ENCODE measurements at regions not wholly inside any gene's neighbourhood (a gene's known extent, or its start where the extent isn't known, plus 50 kb on each side); places are given as distances from the start of the nearest gene placed in this dataset.

DNA sequence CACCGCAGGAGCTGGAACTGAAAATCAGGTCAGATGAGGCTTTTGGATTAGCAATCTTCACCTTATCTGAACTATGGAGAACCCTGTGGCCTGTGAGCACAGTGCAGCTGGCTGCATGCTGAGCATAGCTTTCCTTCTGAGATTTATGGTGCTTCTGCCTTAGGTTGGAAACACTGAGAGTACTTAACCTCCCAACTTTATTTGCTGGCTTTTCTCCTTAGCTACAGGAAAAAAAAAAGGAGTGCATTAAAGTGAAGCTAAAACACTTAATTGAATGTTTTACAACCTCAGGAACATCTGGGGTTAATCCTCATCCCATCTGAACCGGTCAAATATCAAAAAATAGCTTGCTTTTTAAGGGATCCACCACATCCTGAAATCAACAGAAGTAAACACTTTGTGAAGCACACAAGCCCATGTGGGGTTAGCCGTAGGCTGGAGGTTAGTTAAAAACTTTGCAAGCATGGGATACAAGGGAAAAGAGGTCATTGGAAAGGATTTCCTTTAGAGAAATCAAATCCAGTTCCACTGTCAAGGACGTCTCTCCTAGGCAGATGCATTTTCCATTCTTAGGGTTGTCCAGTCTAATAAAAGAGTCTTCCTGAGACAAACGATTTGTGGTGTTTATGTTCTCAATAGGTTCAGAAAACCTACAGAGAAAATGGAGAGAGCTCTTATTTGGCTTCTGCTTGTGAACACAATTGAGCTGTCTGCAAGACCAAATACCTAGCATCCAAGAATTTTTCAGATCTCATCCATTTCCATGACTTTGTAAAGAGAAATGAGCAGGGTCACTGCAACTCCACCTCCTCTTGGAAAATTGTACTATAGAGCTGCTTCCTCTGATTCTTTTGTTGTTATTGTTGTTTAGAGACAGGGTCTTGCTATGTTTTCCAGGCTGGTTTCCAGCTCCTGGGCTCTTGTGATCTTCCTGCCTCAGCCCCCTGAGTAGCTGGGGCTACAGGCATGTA is 470.4 kb upstream of the IGFBP3 start:
- DNase-seq, result no peak

DNA sequence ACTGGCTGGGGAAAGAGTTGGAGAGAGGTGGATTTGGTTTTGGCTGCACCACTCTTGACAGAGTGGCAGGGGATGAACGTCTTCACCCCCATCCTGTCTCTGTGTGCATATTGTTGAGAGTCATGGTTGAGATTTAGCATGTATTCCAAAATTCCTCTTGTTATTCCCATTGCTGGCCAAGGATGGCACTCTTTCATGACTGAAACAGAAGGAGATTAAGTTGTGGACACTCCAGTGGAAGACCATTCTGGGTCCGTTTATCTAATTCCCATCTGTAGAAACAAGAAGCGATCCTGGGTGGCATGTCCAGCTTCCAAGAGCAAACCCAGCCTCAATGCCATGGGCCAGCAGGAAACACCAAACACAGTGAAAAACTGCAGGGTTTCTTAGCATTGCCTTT is 469.0 kb upstream of the IGFBP3 start:
- no peak for DNase-seq

DNA sequence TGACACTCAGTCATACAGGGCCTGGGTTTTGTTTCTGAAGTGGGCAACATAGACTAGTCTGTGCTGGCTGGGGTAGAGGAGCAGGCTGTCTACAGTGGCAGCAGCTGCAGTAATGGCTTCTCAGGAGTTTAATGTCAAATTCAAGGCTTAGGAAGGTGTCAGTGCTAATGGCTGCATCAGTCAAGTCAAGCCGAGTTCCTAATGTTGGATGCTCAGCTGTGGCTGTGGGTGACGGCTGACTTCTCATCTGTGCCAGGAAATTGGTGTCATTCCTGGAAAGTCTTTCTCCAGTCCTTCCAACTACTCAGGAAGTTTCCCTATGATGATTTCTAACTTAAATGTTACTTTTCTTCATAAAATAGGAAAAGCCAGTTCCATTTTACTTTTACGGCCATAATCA is 468.1 kb upstream of the IGFBP3 start:
- DNase-seq, result no peak

DNA sequence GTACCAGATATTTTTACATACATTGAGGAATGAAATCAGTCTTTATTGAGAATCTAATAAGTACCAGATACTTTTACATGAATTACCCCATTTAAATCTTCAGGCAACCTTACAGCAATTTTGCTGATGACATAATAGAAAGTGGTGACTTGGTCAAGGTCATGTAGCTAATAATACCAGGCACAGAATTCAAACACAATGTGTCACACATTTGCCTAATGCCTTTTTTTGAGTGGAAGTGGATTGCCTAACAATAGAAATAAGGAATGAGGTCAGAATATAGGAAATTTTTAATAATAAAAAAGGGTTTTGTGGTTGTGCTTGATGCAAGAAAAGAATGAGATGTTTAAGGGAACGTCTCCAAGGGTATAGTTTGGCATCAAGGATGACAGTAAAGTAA is 466.6 kb upstream of the IGFBP3 start:
- no peak for DNase-seq

DNA sequence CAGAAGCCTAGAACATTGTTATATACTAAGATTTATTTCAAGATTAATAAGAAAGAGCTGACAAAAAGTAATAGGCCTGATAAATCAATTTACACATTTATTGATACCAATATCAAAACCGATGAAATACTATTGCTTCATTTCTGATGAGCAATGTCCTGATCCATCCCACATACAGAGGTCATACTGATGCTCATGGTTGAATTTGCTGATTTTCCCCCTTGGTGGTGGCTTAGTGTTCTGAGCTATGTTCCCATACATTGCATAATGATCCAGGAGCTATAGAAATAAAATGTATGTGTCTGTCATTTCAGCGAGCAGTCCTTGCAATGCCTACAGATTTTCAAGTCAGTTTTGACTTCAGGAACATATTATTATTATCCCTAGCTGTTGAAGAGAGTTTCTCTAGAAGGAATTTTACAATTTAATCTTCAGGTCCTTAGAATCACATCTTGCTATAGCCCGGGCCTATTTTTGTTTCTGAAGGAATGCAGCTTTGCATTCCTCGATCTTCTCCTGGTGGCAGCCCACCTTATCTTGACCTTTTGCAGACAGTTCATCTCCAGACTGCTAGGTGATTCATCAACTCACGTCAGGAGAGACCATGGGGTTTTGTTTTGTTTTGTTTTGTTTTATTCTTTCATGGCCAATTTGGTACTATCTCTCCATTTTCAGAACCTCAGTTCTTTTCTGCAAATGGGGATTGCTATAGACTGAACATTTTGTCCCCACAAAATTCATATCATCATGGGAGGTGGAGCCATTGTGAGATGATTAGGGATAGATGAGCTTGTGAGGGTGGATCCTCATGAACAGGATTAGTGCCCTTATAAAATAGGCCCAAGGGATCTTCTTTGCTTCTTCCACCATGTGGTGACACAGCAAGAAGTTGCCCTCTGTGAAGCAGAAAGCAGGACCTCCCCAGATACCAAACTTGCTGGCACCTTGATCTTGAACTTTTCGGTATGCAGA is 465.6 kb upstream of the IGFBP3 start:
- no peak for DNase-seq

DNA sequence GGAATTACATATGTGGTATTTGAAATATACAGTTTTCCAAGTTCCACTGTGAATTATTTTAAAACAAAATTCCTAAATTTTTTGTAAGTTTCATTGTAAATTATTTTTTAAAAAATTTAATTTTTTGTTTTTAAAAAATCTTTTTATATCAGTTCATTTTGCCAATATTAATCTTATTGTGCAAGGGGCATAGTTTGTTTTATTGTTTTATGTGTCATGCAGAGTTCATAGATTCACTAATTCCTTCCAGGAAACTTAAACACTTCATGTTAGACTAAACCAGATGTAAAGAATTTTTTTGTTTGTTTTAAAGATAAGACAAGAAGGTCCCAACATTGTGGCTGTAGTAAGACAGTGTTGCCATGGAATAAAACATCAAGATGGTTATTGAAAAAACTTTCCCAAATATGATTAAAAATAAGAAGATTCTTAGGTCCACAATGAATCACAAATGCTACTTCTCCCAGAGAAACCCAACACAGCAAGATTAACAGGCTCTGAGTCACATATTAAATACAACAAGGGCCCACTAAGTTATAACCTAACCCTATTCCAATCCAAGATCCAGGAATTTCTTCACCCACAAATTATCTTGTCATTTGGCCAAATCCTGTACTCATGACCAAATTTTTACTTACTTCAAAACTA is 464.7 kb upstream of the IGFBP3 start:
- DNase-seq, result no peak

DNA sequence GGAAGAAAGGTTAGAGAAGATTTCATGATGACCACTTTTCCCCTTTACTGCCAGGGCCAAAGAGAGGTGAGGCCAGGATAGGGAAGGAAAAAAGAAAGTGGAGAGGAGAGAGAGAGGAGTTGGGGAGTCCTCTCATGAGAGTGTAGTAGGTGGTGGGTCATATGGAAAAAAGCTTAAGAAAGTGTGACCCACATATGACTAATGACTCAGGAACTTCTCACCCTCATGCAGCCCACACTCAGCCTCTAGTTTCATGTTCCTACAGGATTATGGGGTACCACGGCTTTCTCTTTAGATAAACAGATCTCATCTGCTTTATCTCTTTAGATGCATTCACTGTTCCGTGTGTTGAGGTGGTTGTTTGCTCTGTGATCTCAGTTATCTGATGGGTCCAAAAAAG is 462.5 kb upstream of the IGFBP3 start:
- no peak for DNase-seq

DNA sequence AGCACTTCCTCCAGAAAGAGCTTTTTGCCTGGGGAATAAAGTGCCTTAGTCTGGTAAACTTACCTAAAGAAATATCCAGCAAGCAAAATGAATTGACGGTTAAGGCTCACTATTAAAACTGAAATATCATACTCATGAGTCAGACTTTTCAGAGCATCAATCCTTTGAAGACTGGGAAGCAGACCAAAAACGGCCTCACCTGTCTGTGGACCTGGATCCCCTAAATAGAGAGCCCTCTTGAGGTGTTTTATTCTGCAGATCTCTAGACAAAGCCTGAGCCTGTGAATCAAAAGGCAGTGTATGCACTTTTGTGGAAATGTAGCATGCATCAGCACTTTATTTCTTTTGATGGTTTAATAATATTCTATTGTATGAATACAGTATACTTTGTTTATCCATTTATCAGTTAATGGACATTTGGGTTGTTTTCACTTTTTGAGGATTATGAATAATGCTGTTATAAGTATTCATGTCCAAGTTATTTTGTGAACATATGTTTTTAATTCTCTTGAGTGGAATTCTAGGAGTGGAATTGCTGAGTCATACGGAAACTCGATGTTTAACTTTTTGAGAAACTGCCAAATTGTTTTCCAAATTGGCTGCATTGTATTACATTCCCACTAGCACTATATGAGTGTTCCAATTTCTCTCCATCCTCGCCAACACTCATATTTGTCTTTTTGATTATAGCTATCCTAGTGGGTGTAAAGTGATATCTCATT is 449.0 kb upstream of the IGFBP3 start:
- DNase-seq, result no peak

DNA sequence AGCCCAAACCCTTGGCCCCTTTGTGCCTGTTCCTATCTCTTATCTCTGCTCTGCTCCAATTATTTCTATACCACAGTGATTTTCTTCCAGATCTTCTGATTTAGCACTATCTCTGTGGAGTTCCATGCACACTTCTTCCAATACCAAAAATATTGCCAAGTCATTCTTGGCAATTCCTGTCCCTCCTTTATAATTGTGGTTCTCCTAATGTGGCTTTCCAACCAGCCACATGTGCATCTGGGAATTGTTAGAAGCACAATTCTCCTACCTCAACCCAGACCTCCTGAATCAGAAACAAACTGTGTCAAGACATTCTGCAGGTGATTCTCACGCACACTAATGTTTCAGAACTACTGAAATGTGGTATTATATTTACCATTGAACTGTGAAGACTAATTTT is 447.8 kb upstream of the IGFBP3 start:
- no peak for DNase-seq

DNA sequence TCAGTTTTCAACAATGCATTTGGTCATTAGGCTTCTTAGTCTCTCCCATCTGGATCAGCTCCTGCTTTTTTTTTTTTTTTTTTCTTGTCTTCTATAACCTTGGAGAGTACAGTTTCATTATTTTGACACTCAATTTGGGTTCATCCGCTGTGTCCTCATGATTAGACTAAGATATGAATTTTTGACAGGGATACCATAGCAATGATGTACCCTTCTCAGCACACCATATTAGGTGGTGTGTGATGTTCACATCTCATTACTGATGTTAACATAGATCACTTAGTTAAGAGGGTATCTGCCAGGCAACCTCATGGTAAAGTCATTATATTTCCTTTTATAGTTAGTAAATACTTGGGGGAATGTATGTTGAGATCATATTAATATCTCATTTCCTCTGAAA is 445.5 kb upstream of the IGFBP3 start:
- no peak for DNase-seq

DNA sequence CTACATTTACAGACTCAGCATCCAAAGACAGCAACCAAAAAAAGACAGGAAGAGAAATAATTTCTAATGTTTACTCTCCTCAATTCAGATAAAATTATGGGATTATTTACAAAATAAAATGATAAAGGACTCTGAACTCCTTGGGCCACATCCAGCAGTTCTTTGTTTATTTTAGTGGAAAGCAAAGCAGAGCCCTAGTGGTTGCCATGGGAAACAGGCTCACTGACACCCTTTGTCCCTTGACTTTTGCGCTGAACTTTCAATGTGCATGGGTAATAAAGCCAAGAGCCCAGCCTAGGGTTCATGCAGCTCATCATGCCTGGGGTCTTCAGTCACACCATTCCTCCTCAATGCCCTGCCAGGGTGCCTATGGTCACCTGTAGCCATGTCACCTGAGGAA is 442.6 kb upstream of the IGFBP3 start:
- no peak for DNase-seq

DNA sequence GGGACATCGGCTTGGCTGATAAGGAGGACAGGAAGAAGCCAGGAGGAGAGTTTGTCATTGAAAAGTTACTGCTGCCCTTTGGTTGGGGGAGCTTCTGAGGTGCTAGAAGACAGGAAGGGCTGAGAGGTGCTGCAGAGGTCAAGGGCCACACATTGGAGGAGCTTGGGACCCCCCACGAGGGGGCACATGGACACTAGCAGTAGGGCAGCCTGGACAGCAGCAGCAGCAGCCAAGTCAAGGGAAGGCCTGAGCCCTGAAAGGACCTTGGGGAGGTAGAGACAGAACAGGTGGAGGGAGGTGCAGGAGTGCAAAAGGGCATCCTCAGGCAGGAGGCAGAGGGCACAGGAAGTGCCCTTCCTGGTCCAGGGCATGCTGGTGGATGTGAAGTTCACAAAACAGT is 439.7 kb upstream of the IGFBP3 start:
- no peak for DNase-seq

DNA sequence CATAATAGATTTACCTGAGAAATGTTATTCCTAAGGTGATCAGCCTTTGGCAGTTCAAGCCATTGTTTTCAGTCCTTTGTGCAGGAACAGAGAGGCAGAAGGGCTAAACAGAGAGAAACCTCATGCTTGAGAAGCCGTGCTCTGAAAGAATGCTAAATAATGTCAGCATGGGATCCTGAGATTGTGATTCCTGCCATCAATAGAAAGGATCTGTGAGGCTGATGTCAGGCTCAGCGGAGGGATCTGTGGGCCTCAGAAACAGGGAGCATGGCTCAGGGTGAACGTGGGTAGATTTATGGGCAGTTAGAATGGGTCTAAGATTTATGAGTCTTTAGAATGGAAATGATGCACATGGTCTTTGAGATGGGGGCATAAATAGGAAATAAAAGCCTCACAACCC is 439.2 kb upstream of the IGFBP3 start:
- DNase-seq, result no peak

DNA sequence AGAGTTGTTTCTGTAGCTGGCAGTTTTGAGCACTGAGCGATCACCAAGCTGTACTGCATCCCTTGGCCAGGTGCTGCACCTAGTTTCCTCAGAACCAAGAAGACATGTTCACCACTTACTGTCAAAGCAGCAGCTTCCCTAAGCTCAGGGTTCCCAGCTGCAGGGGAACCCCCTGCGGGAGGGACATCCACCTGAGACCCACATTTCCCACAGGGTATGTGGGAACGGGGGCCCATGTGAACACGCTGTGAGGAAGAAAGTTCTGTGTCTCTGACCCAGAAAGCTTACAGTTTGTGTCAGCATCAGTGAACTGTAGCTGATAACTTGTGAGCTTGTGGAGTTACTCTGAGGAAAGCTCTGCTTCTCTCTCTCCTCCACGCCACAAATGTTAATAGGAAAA is 436.8 kb upstream of the IGFBP3 start:
- DNase-seq, result no peak

DNA sequence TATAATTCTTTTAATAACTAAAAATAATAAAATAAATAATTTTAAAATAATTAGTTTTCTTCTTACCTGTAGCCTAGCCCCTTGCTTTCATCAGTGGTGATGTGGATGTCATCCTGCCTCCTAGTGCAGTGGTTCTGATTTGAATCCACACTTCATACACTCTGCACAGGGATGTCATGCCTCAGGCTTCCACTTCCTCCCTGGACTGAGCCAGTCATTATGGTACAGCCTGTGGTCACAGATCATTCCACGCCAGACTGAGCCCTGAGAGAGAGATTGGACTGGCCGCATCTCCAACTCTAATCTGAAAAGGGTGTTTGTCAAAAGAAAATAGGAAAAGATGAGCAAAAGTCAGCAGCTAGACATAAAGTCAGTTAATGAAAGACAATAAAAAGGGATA is 436.2 kb upstream of the IGFBP3 start:
- DNase-seq, result no peak

DNA sequence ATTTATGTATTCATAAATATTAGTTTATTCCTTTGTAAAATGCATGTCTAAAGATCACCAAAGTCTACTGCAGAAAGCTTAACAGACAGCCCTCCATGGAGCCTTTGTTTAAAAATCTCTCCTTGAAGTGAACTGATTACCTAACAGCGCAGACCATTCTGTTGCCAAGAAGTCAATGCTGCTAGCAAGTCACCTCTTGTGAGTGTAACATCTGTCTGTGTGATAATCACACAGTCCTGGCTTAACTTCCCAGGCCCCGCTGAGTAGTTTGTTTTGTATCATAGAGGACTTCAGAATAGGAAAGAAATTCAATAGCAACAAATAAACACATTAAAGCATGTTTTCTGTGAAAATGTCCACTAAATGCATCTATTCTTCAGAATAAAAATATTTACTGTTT is 435.3 kb upstream of the IGFBP3 start:
- DNase-seq, result no peak

DNA sequence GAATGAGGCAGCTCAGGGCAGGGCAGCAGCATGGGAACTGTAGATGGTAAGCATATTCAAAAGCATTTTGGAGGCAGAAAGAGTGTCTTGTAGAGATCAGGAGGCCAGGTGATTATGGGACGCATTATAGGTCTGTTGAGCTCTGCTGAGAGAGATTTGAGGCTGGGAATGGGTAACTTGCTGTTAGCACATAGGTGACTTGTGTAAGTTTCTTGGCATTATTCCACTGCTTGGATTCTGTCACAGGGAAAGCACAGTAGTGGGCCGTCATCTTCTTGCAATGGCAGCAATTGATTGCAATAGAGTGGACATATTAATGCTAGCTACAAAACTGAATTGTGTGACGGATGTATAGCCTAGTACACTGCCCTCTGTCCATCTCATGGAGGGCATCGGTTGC is 434.3 kb upstream of the IGFBP3 start:
- DNase-seq, result no peak

DNA sequence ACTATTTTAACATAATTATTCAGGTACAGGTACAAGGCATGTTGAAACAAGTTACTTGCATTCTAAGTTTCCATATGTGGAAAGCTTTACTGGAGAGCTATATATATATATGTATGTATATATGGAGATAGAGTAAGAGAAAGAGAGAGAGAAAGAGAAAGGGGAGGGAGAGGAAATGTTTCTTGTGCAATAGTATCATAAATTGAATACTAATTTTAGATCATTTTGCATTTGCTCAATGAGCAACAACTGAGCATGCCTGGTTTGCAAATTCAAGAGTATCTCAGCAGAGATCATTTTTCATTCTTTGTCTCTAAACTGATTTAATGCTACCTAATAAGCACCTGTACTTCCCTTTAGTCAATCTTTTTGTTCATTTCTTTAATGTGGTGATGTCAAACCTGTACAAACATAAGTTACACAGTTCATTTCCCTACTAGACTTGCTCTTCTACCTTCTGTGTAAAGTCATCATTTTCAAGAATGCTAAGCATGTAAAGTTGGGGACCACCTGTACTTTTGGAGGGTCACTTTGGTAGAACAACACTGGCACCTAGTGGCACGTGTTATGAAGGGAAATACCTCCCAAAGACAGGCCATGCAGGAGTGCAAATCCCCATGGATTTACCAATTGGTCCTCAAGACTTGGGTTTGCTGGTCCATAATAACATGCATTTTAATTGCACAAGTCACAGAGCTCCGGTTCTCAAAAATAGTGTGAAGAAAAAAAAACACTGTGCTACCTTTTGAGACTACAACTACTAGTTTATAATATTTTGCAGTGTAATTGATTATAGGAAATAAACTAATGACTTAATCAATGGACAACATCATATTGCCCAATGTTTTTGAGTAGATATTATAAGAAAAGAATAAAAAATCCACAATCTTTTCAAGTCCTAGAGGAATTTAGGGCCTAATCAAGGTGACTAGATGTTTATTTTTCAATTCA is 431.2 kb upstream of the IGFBP3 start:
- no peak for DNase-seq

DNA sequence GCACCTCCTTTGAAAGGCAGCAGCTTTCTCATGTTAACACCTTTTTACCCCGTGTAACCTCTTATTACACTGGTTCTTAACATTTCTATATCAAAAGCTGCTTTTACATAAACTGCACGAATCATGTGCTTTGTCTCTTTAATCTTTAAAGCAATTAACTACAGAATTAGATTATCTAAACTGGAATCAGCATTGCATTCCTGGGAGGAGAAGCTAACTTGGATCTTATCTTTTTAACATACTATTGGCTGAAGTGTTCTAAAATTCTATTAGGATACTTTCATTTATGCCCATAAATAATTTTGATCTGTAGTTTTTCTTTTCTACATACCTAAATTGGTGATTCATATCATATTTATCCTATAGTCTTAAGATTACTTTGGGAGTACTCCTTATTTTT is 428.4 kb upstream of the IGFBP3 start:
- no peak for DNase-seq

DNA sequence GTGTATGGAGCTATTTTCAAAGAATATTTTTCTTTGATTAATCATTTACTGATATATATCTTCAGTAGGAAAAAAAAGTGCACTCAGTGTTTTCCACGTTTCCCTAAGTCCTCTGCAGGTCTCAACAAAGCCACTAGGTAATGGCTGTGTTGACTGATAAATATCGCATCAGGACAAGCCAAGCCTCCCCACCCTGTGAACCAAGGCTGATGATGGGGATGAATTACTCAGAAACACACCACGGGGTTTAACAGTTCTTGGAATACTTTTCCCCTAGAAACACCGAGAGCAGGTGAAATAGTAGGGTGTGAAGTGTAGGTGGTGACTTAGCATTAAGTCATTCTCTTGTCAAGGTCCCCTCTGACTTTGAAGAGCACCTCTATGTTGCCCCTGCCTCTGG is 423.5 kb upstream of the IGFBP3 start:
- no peak for DNase-seq

DNA sequence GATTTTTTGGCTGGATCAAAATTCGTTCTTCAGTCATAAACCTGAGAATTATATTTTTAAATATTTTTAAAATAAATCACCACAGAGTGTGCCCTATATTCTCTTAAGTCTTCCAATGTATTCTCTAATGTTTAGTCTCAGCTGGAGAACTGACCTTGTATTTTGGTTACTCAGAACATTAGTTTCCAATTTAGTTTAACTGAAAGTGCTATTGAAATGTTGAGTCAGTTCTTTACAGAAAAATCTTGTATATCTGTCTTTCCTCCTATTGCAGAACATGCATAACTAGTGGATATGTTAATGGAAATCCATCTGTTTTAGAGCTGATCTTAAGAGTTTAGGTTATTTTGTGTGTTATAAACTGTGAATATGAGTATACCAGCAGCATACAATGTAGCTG is 422.7 kb upstream of the IGFBP3 start:
- no peak for DNase-seq
